GM21528 (cell line): ENCODE measurements at regions not wholly inside any gene's neighbourhood (a gene's known extent, or its start where the extent isn't known, plus 50 kb on each side); places are given as distances from the start of the nearest gene placed in this dataset.
"Not testable (repeated sequence)": the region's sequence is repeated elsewhere in the genome, so short reads cannot be mapped to it uniquely, and the experiment has no call there.

Source experiments
- ATAC-seq: cut with Tn5 transposase; IDR thresholded peaks from one replicate; pipeline ENCODE4 v1.9.1; 2021; ENCODE audit warnings: mild to moderate bottlenecking, moderate library complexity; ENCODE audit not compliant: unreplicated experiment, low FRiP score

- no peak for ATAC-seq
These were observed 295.7 kb downstream of the FZD1 start for GRCh38 chr7:91559947-91560346.

GRCh38 chr7:91564101-91564500 lies 299.9 kb downstream of the FZD1 start:
- ATAC-seq, result no peak

GRCh38 chr7:91564541-91564940 lies 300.3 kb downstream of the FZD1 start:
- ATAC-seq, result no peak

- ATAC-seq, result no peak
These were observed 301.5 kb downstream of the FZD1 start for GRCh38 chr7:91565499-91566401.

GRCh38 chr7:91566402-91566732 lies 302.1 kb downstream of the FZD1 start:
- ATAC-seq, result no peak

GRCh38 chr7:91567081-91568012 lies 303.1 kb downstream of the FZD1 start:
- no peak for ATAC-seq

- no peak for ATAC-seq
These were observed 303.9 kb downstream of the FZD1 start for GRCh38 chr7:91568138-91568537.

- no peak for ATAC-seq
These were observed 305.7 kb downstream of the FZD1 start for GRCh38 chr7:91569728-91570457.

- no peak for ATAC-seq
These were observed 306.3 kb downstream of the FZD1 start for GRCh38 chr7:91570560-91570959.

GRCh38 chr7:91571601-91572000 lies 307.4 kb downstream of the FZD1 start:
- no peak for ATAC-seq

- no peak for ATAC-seq
These were observed 307.1 kb downstream of the MTERF1 start for GRCh38 chr7:91573405-91573804.

GRCh38 chr7:91576459-91576858 lies 304.0 kb downstream of the MTERF1 start:
- ATAC-seq, result not testable (repeated sequence)

- no peak for ATAC-seq
These were observed 300.7 kb downstream of the MTERF1 start for GRCh38 chr7:91579837-91580236.

GRCh38 chr7:91582799-91583477 lies 297.6 kb downstream of the MTERF1 start:
- no peak for ATAC-seq

- no peak for ATAC-seq
These were observed 284.2 kb downstream of the MTERF1 start for GRCh38 chr7:91596287-91596686.

- ATAC-seq, result no peak
These were observed 281.7 kb downstream of the MTERF1 start for GRCh38 chr7:91598791-91599190.

GRCh38 chr7:91600112-91600511 lies 280.4 kb downstream of the MTERF1 start:
- ATAC-seq, result no peak

GRCh38 chr7:91603707-91604106 lies 276.8 kb downstream of the MTERF1 start:
- ATAC-seq, result no peak

- no peak for ATAC-seq
These were observed 271.9 kb downstream of the MTERF1 start for GRCh38 chr7:91608606-91609005.

GRCh38 chr7:91609525-91609924 lies 271.0 kb downstream of the MTERF1 start:
- ATAC-seq, result no peak
